M059J (cell line): ENCODE measurements at regions not wholly inside any gene's neighbourhood (a gene's known extent, or its start where the extent isn't known, plus 50 kb on each side); places are given as distances from the start of the nearest gene placed in this dataset.
"Not testable (repeated sequence)": the region's sequence is repeated elsewhere in the genome, so short reads cannot be mapped to it uniquely, and the experiment has no call there.

Experiments
- DNase-seq: peaks from one replicate; pipeline ENCODE4 v3.0.0-alpha.2; 2012; ENCODE audit warnings: low read depth

DNA sequence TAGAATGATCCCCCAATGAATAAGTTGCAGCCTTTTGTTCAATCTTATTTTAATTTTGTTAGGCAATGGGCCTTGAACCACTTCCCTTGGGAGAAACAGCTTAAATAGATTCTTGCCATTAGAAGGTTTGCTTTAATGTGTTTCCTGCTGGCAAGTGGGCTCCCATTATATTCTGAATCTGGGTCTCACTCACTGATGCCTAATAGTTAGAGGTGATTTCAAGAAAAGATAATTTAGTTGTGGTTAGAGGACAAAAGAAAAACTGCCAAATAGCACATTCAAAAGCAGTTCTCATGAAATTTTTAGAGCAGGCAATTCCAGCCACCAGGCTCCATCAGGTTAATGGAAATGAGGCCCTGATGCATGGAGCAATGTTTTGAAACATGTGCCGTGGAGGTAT lies 362.6 kb upstream of the CHORDC1 start:
- DNase-seq: no peak

DNA sequence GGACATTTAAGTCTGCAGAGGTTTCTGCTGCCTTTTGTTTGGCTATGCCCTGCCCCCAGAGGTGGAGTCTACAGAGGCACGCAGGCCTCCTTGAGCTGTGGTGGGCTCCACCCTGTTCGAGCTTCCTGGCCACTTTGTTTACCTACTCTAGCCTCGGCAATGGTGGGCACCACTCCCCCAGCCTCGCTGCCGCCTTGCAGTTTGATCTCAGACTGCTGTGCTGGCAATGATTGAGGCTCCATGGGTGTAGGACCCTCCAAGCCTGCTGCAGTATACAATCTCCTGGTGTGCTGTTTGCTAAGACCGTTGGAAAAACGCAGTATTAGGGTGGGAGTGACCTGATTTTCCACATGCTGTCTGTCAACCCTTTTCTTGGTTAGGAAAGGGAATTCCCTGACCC lies 360.1 kb upstream of the CHORDC1 start:
- DNase-seq: not testable (repeated sequence)

DNA sequence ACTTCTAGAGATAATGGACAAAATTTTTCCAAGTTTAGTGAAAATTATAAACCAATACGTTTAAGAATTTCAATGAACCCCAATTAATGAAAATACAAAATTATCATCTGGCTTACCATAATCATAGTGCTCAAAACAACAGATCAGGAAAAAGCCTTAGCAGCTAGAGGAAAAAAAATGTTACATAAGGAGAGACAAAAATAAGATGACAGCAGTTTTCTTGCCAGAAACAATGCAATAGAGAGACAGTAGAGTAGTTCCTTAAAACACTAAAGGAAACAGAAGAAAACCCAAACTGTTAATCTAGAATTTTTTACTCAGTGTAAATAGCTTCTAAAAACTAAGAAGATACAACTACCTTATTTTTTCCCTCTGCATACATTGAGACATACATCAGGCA lies 341.7 kb upstream of the CHORDC1 start:
- no peak for DNase-seq

DNA sequence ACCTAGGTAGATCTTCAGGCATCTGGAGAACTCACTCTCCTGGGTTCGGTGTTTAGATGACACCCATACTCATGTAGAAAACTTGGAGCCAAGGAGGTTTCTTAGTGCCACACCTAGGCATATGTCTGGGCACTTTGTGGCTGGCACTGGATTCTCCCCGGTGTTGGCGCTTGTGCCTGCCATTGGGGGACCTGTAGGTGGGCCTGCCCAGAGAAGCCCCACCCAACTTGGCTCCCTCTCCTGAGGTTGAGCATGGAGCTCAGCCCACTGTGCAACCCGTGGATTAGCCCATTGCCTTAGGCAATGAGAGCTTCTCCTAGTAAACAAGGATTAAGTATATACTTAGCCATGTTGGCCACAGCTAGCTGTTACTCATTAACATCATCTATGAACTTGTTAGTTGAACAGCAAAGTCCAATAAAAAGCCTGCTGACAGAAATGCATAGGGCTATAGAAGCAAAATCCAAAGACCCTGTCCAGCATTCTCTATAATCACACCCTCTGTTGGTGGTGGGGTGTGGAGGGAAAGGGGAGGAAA lies 335.5 kb upstream of the CHORDC1 start:
- no peak for DNase-seq

DNA sequence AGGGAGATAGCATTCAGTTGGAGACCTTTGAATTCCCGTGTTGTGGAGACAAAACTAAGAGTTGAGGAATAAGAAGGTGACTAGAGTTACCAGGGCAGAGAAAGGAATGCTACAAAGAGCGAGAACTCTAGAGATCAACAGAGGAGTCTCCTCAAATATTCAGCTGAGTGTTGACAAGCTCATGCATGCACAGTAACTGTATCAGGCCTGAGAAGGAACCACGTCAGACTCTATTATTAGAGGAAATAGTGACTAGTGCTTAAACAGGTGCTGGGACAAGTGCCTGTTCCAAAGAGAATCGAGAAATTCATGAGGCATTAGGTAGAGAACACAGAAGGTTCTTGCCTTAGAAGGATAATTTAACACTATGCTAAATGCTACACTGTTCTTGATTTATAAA lies 333.8 kb upstream of the CHORDC1 start:
- DNase-seq: no peak

DNA sequence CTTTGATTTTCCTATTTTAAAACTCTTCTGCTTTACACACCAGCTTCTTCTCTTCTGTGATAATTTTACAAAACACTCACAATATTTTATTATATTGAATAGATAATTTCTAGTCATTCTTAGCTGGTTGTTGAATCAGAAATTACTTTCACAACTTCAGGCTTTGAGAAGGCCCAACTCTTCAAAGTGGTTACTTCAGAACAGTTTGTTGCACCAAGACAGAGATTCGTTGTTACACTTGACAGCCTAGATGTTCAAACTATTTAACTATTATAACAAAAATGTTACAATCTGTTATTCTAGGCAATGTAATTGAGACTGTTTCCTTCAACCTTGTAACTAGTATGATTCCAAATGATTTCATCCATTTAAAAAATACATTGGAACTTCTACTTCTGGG lies 333.2 kb upstream of the CHORDC1 start:
- no peak for DNase-seq

DNA sequence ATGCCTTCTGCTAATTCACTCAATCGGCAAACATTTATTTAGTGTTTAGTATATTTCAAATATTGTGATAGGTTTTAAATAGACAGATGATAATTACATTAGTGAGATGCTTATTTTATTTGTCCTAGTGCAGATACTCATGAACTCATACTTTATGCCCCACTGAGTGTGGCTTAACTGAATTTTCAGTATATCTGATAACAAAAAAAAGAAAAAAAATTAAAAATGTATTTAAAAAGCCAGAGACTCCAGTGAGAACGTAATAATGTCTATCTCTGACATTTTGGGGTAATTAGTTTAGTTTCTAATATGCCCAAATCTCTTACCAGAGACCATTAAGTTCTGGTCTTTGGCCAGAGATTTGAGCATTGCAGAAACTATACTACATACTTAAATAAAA lies 332.6 kb upstream of the CHORDC1 start:
- DNase-seq: no peak

DNA sequence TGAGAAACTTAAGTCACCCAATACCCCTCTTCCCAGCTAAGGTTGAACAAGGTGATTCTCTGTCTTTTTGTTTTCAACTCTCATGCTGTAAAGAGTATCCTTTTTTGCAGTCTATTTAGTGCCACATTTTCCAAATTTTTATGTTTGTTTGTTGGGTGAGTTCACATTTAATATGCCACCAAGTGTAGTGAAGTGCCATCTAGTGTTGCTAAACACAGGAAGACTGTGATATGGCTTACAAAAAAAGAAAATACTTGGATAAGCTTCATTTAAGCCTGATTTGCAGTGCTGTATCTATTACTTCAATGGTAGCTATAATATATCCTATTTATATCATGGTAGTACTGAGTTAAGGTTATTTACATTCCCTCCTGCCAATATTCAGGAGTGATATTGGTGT lies 319.2 kb upstream of the CHORDC1 start:
- no peak for DNase-seq

DNA sequence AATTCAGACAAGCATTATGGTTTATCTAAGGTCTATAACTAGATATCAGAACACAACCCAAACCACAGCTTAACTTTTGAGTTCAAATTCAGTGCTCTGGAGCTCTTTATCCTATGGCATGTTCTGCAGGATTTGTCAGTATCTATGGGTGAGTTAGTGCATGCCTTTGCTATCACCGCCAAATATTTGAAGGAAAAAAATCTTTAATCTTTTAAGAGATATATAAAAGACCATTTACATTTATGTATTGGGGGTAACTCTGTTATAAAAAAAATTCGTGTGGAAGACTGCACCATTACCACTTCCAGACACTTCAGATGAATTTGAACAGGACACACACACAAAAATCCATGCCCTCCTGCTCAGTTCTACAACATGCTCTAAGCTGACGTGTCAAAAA lies 313.5 kb upstream of the CHORDC1 start:
- DNase-seq: no peak

DNA sequence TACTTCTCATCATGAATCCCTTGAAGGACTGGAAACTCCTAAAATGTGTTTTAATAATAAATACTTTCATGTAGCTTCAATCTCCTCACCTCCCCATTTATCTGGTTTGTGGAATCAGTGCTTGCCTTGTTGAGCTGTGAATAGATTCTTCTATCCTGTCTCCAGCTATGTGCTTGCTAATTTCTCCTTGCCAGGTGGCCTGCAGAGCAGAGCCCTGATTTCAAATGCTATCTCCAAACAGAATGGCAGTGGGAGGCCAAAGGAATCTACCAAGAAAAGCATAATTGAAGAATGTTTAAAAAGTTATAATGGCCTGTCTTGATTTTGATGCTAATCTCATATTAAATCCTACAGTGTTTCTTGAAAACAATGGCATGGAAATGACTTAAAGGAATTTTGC lies 309.3 kb upstream of the CHORDC1 start:
- no peak for DNase-seq

DNA sequence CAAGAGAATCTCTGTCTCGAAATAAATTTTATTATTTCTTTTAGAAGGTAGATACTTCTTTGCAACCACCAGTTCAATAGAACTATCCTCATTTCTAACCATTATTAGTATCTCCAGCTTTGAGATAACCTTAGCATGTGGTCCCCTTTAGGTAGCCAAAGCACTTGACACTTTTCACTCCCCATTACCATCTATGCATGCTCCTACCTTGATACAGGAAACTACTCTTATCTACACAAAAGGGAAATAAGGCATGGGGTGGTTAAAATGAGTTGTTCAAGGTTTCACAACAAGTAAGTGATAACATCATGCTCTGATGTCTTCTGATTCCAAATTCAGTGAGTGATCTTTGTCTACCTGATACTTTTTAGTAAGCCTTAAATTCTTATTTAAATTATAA lies 308.2 kb upstream of the CHORDC1 start:
- DNase-seq: no peak

DNA sequence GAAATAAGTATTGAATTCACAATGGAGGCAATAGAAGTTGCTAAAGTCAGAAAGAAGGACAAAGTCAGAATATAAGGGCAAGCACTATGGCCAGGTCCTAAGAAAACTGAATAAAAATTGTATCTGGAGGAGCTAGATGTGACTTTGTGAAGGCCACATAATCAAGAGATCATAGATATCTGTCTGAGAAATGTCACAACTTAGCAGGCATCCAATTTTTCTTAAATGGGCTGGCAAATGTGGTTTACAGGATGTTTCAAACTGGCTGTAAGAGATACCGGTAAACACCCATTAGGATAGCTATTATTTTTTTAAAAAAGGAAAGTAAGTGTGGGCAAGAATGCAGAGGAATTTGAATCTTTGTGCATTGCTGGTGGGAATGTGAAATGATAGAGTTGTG lies 303.1 kb upstream of the CHORDC1 start:
- DNase-seq: no peak

DNA sequence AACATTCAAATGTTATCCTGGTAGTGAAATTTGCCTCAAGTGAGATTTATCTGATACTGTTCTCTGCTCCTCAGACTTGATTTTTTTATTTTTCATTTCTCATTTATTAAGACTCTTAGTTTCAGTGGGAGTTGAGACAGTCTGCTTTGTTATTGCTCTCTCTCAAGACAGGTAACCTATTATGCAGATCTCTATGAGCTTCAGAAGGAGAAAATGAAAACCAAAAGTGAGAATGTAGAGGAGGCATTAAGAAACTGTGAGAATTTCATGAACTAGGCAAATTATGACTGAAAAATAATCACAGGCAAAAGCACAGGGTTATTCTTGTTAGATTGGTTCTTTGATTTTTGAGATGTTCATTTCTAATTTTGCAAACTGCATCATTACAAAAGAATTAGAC lies 290.0 kb upstream of the CHORDC1 start:
- DNase-seq: no peak

DNA sequence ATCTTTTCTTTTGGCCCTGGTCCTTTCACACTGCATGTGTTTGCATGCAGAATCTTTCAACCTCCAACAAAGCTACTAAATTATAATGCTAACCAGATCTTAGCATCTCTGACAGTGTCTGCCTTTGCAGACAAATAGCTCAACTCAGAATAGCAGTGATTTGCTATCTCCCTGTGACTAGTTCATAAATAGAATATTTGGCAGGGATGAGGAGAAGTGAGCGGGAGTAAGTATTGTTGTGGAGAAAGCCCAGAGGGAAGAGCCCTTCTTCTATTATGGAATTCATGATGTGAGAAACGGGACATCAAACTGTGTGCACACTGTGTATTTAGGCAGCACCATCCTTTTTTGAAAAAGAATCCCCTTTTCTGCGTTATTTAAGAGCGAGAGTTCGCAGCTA lies 288.0 kb upstream of the CHORDC1 start:
- DNase-seq: no peak

DNA sequence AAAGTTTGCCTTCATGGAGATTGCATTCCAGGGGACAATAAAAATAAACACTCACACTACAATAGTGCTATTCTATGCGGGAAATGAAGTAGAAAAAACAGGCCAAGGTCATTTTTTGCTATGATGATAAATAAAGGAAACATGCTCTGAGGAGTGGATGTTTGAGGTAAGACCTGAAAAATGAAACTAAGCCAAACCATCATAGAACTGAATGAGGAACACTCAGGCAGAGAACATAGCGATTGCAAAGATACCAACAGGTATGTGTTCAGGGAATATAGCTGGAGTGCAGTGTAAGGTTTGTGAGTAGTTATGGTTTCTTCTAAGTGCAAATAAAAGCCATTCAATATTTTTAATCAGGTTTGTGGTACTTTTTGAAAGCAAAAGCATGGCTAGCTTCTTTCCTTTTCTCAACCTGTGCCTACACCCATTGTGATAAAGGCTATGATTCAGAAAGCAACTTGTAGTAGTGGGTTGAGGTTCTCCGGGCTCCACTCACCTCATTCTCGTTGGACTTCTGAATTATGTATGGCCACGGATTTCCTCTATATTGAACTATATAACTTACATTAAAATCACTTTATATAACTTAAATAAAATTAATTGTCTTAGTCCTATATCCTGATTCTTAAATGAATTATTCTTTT lies 278.2 kb upstream of the CHORDC1 start:
- peak; percentile 0 for DNase-seq

DNA sequence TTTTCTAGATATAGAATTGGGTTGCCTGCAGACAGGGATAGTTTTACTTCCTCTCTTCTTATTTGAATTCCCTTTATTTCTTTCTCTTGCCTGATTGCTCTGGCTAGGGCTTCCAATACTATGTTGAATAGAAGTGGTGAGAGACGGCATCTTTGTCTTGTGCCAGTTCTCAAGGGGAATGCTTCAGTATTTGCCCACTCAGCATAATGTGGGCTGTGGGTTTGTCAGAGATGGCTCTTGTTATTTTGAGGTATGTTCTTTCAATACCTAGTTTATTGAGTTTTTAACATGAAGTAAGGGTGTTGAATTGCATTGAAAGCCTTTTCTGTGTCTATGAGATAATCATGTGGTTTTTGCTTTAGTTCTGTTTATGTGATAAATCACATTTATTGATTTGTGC lies 273.9 kb upstream of the CHORDC1 start:
- no peak for DNase-seq

DNA sequence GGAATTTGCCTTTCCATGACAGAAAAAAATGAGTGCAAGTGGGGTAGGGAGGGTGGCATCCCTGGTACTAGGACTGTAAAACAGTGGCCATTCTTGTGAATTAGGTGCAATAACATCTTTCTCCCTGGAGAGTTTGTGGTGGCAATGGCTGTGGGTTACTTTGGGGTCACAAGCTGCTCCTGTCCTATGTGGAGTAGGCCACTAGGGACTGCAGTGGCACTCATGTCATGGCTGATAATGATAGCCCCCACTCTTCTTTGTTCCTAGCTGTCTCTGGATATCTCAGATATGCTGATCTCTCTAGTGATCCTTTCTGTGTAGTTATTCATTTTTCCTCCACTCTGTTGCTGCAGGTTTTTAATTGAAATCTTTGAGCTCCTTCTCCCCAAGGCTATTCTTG lies 270.5 kb upstream of the CHORDC1 start:
- DNase-seq: no peak

DNA sequence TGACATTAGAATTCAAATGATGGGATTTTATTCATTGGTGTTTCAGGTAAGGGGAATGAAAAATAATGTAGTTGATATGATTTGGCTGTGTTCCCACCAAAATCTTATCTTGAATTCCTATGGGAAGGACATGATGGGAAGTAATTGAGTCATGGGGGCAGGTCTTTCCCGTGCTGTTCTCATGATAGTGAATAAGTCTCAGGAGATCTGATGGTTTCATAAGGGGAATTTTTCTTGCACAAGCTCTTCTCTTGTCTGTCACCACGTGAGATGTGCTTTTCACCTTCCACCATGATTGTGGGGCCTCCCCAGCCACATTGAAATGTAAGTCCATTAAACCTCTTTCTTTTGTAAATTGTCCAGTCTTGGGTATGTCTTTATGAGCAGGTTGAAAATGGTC lies 268.6 kb upstream of the CHORDC1 start:
- no peak for DNase-seq

DNA sequence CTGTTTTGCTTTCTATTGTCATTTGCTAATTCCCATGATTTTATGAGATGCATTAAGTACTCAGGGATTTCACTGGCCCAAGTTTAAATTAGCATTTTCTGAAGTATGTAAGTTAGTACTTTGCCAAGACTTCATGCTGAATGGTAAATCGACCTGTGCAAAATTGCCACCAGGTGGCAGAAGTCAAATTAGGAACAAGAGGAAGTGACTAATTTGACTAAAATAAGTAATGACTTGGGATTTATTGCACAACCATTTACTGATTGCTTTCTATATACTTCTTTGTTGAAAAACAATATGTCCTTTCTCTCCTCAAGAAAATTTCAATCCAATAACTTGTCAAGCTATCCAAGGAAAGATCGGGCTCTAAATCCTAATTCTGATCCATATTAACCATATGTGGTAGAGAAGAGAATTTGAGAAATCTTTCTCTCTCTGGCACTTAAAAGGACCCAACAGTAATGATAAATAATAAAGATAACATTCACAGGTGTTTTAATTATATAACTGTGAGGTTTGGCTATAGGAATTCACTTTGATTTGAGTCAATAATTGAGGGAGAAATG lies 253.7 kb upstream of the CHORDC1 start:
- peak; percentile 33 for DNase-seq

DNA sequence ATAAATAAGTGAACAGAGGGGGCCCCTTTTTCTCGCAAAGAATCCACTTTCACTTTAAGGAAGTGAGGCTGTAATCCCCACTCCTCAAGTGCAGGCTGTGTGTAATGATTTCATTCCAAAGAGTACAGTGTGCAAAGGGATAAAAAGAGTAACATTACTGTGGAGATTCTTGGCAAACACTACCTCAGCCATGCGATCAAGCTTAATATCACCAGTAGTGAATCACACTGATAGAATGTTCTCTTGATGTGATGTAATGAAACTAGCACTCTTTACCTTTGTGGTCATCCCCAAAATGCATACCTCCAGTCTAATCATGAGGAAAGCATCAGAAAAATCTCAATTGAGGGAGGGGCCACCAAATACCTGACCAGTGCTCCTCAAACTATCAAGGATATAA lies 246.1 kb upstream of the CHORDC1 start:
- peak; percentile 11 for DNase-seq

DNA sequence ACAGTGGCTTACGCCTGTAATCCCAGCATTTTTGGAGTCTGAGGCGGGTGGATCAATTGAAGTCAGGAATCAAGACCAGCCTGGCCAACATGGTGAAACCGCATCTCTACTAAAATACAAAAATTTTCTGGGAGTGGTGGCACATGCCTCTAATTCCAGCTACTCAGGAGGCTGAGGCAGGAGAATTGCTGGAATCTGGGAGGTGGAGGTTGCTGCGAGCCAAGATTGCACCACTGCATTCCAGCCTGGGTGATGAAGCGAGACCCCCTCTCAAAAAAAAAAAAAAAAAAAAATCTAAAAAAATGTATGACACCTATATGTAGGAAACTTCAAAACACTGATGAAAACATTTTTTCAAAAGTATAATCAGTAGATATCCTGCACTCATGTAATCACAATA lies 242.7 kb upstream of the CHORDC1 start:
- DNase-seq: no peak

DNA sequence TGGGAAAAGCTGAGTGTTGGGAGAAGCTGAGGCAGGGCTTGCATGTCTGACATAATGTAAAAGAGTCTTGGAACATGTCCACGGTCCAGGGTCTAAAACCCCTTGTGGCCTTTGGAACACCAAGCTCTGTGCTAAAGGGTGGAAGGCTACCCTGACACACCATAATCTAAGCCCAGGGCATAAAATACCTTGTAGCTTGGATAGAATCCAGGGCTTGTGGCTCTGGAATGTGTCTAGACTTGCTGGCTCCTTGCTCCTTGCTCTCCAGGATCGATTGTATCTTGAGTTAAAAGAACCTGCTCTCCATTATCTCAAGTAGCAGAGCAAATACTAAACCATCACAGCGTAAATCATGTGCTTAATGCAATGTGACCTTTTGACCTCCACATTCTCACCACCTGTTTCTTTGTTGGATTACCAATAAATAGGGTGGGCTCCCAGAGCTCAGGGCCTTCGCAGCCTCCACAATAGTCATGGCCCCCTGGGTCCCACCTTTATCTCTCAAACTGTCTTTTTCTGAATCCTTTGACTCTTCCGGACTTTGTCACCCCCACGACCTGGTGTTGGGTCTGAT lies 232.6 kb upstream of the CHORDC1 start:
- not testable (repeated sequence) for DNase-seq

DNA sequence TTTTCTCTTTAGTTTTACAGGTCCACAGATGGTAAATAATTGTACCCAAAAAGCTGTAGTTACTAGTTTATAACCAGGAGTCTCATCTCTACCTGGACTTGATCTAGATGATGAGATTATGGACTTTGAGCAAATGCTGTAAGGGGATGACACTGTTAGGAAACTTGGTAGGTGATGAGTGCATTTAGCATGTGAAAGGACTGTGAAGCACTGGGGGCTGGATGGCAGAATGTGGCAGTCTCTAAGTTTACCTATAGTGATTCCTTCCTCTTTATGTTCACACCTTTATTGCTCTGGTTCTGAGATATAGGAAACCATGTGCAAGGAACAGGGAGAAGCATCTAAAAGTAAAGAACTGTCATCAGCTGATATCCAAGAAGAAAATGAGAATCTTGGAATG lies 230.7 kb upstream of the CHORDC1 start:
- DNase-seq: no peak

DNA sequence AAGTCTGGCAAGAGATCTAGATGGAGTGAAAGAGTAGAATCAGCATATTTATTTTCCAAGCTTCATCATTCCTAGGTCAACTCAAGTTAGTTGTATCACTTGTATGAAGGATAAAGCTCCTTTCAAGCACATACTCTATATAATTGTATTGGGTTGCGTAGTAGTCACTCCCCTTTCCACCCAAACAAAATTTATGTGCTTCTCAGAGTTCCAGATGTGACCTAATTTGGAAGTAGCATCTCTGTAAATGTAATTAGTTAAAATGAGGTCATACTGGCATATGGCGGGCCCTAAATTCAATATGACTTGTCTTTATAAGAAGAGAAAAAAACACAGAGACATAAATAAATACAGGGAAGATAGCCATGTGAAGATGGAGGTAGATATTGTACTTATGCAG lies 226.8 kb upstream of the CHORDC1 start:
- no peak for DNase-seq
